GM19324 (cell line): ENCODE measurements at regions not wholly inside any gene's neighbourhood (a gene's known extent, or its start where the extent isn't known, plus 50 kb on each side); places are given as distances from the start of the nearest gene placed in this dataset.

Experiments
- ATAC-seq: cut with Tn5 transposase; IDR thresholded peaks from one replicate; pipeline ENCODE4 v1.9.1; 2021; ENCODE audit warnings: mild to moderate bottlenecking, moderate library complexity; ENCODE audit not compliant: unreplicated experiment, low FRiP score

DNA sequence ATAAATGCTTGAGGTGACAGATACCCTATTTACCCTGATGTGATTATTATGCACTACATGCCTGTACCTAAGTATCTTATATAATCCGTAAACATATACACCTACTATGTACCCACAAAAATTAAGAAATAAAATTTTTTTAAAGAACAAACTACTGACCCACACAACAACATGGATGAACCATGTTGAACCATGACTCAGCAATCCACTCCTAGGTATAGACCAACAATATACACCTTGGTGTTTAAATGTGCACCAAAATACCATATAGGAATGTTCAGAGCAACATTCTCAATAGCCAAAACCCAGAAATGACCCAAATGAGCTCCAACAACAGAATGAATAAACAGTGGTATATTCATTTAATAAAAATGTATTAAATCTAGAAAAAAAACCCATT lies 245.1 kb downstream of the GXYLT1 start:
- ATAC-seq = no peak

DNA sequence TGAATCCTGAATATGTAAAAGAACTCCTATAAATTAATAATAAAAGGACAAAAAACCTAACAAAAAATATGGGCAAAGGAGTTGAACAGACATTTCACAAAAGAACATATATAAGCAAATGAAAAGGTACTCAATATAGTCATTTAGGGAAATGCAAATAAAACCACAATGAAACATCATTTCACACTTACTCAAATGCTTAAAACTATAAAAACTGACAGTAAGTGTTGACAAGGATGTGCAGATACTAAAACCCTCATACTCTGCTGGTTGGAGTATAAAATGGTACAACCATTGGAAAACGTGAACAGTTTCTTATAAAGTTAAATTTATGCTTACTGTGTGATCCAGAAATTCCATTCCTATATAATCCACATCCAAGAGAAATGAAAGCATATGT lies 247.1 kb downstream of the GXYLT1 start:
- no peak for ATAC-seq

DNA sequence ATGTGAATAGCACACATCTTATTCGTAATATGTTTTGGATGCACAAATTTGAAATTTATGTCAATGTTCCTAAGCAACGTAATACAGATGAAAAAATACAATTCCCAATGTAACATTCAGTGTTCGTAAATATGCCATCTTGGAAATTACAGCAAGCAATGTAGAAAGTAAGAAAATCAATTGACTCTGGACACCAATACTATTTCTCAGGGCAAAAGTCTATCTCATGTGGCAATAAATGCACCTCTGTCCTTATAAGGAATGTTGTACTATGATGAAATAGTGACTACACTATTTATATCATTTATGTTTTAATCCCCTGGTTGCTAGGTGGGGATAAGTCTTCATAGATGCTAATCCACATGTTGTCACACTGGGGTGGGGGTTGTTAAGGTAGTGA lies 251.2 kb downstream of the GXYLT1 start:
- no peak for ATAC-seq

DNA sequence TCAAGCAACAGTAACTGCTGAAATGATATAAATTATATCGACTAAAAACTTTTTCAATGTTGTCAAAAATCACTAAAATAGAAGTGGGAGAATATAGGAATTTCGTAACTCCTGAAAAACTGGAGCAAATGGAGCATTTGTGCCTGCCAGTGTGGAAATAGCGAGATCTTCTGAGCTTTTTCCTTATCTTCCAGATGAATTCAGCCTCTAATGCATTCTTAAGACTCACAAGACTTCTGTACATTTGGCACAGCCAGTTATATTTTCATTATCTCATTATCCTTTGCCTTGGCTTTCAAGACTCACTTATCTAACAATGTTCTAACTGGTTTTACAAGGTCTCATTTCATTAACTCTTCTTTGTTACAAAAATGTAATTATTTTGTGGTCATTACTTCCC lies 252.4 kb downstream of the GXYLT1 start:
- no peak for ATAC-seq

DNA sequence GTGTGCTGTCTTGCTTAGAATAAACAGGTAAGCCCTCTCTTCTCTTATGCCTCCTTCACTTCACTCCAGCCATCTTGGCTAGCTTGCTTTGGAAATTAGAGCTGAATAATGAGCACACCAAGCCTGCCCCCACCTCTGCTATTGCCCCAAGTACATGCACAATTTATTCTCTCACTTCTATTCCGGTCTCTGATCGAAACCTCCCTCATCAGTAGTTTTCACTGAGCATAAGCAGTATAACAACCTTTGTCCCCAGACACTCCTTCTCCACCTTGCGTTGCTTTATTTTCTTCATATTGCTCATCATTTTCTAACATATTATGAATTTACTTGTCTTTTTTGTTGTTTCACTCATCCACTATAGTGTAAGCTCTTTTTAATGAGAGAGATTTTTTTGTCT lies 253.4 kb downstream of the GXYLT1 start:
- no peak for ATAC-seq

DNA sequence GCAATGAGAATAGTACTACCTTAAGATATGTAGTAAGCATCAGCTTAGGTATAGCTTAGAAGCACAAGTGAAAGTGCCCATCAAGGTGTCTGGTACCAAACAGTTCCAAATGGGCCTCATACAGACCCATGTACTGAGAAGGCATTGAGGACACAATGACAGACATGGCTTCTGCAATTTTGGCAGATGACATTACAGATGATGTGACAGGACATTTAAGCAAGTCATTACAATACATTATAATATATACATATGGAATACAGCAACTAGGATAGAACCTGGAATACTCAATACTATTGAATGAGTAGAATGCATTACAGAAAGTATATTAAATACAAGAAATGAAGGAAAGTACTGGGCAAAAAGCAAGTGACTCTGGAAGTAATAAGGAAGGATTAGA lies 256.4 kb downstream of the GXYLT1 start:
- ATAC-seq = no peak

DNA sequence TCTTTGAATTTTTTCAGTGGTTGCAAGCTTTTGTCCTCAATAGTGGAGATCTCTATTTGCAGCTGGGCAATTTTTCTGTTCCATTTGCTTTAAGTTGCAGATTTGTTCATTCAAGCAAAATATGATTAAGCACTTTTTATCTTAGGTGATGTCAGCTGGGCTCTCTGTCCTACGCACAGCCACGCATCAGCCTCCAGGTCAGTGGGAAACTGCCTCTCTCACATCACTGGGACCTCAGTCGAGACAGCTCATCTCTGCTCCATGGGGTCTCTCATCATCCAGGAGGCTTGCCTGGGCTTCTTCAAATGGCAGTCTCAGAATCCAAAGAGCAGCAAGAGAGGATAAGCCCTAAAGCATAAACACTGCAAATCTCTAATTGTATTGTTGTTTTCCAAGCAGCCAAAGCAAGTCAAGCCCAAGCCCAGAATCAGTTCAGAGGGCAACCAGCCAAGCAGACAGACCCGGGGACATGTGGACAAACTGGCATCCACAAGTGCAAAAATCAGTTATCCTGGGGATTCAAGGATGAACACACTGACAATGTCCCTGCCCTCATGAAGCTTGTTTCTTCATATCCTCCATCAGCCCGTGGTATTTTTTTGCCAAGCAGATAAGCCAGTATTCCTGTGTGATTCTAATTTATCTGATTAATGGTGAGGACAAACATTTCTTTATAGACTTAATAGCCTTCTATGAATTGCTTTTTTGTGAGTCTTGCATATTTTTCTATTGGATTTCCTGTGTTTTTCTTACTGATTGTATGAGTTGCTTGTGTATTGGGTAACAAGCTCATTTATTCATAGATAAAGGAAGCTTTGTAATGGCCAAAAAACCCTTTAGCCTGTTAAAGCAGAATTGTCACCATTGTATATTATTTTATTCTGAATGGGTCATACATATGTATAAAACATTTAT lies 262.5 kb downstream of the GXYLT1 start:
- ATAC-seq = no peak

DNA sequence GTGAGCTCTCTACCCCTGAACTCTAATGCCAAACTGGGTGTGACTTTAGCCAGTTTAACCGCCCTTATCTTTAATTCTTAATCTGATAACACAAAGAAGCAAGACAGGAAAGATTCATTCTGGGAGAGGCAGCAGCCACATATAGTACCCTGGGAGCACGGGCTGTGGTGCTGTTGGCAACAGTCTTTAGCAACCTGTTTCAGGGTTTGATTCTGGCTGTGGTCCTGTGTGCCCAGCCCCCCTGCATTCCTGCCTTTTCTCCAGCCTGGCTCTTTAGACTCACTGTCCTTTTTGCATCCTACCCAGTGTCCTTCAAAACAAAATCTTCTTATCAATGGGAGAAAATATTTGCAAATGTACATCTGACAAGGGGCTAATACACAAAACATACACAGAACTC lies 275.2 kb downstream of the GXYLT1 start:
- no peak for ATAC-seq

DNA sequence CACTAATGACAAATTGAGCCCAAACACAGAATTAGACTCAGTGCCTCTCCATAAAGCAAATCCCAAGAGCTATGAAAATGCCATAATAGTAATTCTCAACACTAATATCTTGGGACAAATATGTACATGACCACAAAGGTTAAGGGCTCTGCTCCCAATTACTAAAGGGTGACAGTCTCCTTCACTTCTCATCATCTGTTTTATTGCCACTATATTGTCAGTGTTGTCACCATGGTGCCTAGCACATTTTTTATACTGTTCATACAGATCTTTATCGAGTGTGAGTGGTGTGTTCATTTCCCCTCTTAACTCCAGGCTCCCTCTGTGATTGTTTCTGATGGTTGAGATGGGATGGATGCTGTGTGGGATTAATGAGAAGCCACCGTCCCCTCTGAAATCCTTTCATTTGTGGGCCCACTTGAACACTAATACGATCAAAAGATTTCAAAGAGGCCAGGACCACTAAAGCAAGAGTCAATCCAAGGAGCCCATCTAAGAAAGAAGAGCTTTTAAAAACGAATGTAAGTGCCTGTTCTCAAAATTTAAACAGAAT lies 277.7 kb downstream of the GXYLT1 start:
- ATAC-seq = no peak

DNA sequence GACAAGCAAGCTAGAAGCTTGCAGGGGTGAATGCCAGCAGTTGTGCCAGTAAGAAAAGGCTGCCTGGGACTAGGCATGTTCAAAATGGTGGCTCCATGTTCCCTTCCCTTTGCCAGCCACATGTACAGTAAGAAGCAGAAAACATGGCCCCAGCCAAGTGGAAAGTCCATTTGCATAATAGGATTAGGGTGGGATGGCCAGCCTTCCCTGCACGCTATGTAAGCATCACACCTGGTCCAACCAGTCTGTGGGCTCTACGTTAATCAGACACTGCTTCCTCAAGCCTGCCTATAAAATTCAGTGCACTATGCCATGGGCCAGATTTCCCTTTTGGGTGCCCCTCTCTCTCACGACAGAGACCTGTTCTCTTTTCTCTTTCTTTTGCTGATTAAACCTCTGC lies 288.4 kb downstream of the GXYLT1 start:
- no peak for ATAC-seq

DNA sequence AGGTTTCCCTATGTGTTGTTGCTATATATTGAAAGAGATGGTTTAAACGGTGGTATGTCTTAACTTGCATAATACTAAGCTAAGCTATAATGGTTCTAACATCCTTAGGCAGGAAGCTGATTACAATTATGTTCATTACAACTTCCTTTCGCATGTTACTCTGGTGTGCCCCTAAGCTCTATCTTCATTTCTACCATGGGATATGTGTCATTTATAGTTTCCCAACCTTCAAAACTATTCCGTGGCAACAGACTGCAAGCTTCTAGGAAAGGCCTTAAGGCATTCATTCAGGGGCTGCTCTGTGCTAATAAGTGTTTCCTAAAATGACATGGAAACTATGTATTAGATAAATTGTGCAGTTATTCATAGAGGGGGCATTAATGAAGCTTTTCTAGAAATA lies 294.6 kb downstream of the GXYLT1 start:
- ATAC-seq = no peak

DNA sequence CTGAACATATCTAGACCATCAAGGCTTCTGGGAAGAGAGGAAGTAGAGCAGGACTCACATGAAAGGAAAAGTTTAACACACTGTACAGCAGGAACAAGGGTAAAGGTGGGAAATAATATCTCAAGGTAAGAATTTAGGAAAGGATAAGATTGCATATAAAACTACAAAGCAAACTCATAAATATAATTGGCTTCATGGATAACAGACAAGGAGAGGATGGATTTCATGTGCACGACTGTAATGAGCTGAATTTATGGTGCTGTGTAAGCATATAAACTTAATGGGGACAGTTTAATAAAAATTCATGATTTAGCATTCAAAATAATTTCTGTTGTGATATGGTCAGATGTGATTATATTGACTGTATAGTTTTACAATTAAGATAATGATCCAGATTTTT lies 298.0 kb downstream of the GXYLT1 start:
- ATAC-seq = no peak

DNA sequence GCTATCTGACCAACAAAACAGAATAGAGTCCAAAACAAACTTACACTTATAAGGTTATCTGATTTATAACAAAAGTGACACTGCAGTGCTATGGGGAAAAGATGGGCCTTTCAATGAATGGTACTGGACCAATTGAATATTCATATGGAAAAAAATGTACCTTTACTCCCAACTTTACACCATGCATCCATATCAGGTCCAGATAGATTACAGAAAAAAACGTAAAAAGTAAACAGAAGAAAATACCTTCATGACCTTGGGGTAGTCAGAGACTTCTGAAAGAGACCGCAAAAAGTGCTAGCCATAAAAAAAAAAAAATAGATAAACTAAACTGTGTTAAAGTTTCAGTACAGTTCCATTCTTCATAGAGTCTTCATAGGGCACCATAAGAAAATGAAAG lies 308.3 kb downstream of the GXYLT1 start:
- no peak for ATAC-seq

DNA sequence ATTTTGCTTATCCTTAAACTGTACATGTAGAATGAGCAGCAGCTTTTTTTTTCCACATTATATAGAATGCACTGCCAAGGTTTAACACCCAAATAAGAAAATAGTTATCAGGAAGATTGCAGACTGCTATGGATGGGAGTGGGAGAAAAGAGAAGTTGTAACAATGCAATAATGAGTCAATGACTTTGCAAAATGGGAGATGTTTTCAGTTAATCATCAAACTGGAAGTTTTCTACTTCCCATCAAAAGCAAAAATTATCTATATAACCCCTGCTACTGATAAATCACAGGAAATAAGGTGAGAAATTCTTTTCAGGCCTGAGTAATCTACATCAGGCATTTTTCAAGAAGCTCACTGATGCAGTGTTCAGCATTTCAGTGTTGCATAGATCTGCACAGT lies 309.1 kb downstream of the GXYLT1 start:
- ATAC-seq = no peak

DNA sequence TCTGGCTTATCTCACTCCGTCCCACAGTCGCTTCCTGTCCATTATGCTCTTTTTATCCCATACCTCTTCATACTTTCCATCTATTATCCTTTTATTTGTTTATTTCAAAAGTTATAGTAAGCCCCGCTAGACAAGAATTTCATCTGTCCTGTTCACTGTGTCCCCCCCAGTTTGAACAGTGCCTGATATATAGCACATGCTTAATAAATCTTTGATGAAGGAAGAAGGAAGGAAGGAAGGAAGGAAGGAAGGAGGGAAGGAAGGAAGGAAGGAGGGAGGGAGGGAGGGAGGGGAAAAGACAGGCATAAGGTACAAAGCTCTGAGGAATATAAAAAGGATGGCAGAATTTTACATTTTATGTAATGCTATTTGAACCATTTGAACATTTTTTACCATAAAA lies 324.7 kb downstream of the GXYLT1 start:
- no peak for ATAC-seq

DNA sequence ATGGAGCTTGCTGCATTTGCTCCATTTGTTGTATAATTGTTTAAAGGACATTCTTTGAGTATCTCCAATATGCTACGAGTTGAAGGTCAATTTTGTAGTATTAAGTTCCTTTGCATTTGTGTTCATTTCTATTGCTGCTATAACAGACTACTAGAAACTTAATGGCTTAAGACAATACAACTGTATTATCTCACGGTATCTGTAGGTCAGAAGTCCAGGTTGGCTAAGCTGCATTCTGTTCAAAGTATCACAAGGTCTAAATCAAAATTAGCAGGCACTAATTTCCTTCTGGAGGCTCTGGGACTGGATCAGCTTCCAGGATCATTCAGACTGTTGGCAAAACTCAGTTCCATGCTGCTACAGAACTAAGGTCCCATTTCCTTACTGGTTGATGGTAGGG lies 340.6 kb downstream of the GXYLT1 start:
- no peak for ATAC-seq

DNA sequence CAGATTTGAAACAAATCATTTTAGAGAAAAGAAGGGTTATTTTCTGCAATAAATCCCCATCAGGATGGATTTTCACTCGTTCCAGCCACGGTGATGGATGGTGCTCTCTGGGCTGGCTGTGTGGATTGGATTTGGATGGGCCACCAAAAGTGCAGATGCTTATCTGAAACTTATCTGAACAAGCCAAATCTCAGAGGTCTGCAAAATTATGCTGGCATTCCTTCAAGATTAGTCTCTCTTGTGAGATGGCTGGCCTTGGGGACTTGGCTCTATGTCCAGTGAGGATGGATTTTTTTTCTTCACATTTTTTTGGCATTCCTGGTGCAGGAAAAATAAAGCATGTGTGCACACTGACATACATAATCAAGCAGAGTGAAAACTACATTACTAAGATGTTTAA lies 341.9 kb downstream of the GXYLT1 start:
- no peak for ATAC-seq

DNA sequence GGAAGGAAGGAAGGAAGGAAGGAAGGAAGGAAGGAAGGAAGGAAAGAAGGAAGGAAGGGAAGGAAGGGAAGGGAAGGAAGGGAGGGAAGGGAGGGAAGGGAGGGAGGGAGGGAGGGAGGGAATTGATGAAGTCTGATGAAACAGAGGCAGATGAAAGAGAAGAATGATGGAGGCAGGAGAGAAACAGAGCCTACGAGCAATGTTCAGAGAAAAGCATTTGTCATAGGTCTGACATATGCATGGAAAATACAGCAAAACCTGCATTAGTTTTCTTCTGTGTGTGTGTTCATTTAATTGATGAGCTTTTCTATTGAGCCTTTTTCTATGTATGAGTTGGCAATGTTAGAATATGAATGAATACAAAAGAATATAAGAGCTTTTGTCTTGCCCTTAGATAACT lies 343.4 kb downstream of the GXYLT1 start:
- no peak for ATAC-seq

DNA sequence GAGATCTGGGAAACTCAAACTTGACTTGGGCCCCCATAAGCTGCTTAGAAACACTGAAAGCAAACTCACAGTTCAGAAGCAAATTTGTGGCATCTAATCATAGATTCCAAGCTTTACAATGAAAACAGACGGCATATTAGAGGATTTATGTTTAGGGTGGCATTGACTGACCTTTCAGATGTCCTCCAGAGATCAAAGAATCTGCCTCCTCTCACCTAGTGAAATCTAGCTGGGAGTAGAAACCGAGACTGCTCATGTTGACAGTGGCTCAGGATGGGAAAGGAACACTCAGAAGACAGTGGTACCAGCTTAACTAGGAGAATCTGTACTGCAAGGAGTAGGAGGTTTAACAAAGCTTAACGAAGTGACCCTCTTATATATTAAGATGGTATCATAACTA lies 345.0 kb downstream of the GXYLT1 start:
- ATAC-seq = no peak

DNA sequence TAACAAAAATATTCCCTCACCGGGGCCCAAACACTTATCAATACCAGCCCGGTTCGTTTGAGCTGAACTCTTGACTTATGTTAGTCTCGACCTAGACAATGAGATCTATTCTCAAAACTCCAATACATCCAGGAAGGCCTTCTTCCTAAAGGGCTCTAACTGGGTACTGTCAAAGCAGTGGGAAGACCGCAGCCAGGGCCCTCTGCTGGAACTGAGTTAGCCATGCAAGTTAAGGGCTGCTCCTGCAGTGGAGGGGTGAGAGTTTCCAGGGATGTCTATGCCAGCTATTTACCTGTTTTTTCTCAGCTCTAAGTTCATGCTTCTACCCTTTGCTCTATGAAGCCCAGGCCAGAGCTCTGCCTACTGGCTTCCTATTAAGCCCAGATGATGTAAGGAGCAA lies 348.8 kb downstream of the GXYLT1 start:
- no peak for ATAC-seq

DNA sequence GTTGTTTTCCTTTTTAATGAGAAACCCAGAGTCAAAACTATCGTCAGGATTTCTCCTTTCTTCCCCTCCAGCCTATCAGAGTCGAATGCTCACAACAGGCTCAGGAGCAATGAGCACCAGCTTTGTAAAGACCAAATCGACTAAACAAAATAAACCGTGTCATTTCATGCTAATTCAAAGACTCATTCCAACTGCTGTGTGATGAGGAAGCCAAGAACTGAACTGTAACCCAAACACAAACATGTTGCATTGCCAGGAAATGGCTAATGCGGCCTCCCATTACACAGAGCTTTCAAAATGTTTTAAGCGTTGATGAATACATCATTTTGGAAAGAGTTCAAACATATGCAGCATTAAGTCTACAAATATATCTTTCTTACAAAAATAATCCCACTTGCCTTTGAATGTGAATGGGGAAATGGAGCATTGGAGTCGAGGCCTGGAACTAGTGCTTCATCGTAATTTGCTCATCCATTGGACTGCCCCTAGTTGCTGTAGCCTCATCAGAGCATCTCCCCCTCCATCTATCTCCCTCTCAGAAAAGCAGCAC lies 349.5 kb downstream of the GXYLT1 start:
- ATAC-seq = no peak

DNA sequence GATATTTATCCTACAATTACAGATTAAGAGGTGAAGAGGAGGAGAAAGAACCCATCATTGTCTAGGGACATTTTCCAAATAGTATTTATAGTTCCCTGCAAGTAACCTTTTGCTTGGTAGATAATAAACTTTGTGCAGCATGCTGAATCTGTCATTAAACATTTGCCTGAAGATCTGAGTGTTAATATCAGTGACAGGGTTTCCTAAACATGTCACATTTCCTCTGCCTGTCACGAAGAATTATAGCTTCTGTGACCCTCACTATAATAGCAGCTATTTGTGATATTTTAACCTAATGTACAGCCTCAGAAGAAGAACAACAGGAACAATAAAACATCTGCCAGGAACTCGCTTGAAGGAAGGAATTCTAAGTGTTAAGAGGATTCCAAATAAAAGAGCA lies 350.3 kb downstream of the GXYLT1 start:
- ATAC-seq = no peak
